A673 (cell line): ENCODE measurements at regions not wholly inside any gene's neighbourhood (a gene's known extent, or its start where the extent isn't known, plus 50 kb on each side); places are given as distances from the start of the nearest gene placed in this dataset.

ENCODE experiments used
- BruUV-seq: library from RNA; stranded (reverse); fragments of 400-500 nt; replicated peaks from 2 replicates; lab custom pipeline; 2021; lab: Mats Ljungman, UMichigan
- CTCF ChIA-PET: fragments of 300-600 bp; sonication (Branson Sonifier 250); formaldehyde crosslinking; loops from one replicate; lab custom pipeline; 2022; ENCODE audit warnings: antibody characterized with exemption; lab: Charles Lee
- POLR2A ChIA-PET: fragments of 300-600 bp; sonication (Branson Sonifier 250); formaldehyde crosslinking; loops from one replicate; lab custom pipeline; 2022; ENCODE audit warnings: antibody characterized with exemption; ENCODE audit not compliant: low non-redundant PET; lab: Charles Lee
- DNase-seq: peaks from one replicate; pipeline ENCODE4 v3.0.0-alpha.2; 2015; ENCODE audit warnings: low spot score
- H3K27ac ChIP-seq: fragments of 200-600 bp; sonication (generic); 2 replicates; pipeline ENCODE4 v1.5.1; 2016; ENCODE audit warnings: mixed run types, low read depth, mild to moderate bottlenecking, mixed read lengths, antibody characterized with exemption, low read length; ENCODE audit not compliant: poor library complexity, severe bottlenecking
- H3K27me3 ChIP-seq: fragments of 200-600 bp; sonication (generic); replicated peaks from 2 replicates; pipeline ENCODE4 v1.6.1; 2017; ENCODE audit warnings: mixed run types, low read depth, mild to moderate bottlenecking, mixed read lengths, antibody characterized with exemption, low read length; ENCODE audit not compliant: insufficient read depth, poor library complexity
- H3K36me3 ChIP-seq: fragments of 200-600 bp; sonication (generic); 2 replicates; pipeline ENCODE4 v1.6.1; 2016; ENCODE audit warnings: mixed run types, mild to moderate bottlenecking, mixed read lengths, antibody characterized with exemption, low read length; ENCODE audit not compliant: insufficient read depth, poor library complexity, severe bottlenecking
- H3K4me1 ChIP-seq: fragments of 200-600 bp; sonication (generic); 2 replicates; pipeline ENCODE4 v1.6.1; 2017; ENCODE audit warnings: mixed run types, mild to moderate bottlenecking, mixed read lengths, antibody characterized with exemption, low read length; ENCODE audit not compliant: insufficient read depth, poor library complexity, severe bottlenecking
- H3K4me3 ChIP-seq: fragments of 200-600 bp; sonication (generic); 2 replicates; pipeline ENCODE4 v1.5.1; 2016; ENCODE audit warnings: low read depth, mixed run types, mild to moderate bottlenecking, mixed read lengths, low read length; ENCODE audit not compliant: poor library complexity, severe bottlenecking
- H3K9me3 ChIP-seq: fragments of 200-600 bp; sonication (generic); 2 replicates; pipeline ENCODE4 v1.6.1; 2016; ENCODE audit warnings: mixed run types, low read depth, mild to moderate bottlenecking, mixed read lengths, antibody characterized with exemption, low read length; ENCODE audit not compliant: poor library complexity, severe bottlenecking
- EZH2 ChIP-seq: fragments of 200-600 bp; sonication (generic); IDR thresholded peaks from 2 replicates; pipeline ENCODE4 v1.6.1; 2017; ENCODE audit warnings: borderline replicate concordance, low read depth, mild to moderate bottlenecking, mixed read lengths, antibody characterized with exemption, low read length; ENCODE audit not compliant: poor library complexity, severe bottlenecking
- intact Hi-C: fragments of 100-400 bp; cut with micrococcal nuclease; formaldehyde crosslinking; loops from one replicate; pipeline ENCODE4 v1.10.0; 2022; ENCODE audit not compliant: unreplicated experiment
- TF ChIP-seq, protein P1 (sequence below): fragments of 300-800, 200-600 bp; sonication (generic); conservative IDR thresholded peaks from 2 replicates; pipeline ENCODE4 v1.5.1; 2017; ENCODE audit warnings: low read depth, mild to moderate bottlenecking, antibody characterized with exemption, low read length, moderate library complexity, mixed read lengths

DNA sequence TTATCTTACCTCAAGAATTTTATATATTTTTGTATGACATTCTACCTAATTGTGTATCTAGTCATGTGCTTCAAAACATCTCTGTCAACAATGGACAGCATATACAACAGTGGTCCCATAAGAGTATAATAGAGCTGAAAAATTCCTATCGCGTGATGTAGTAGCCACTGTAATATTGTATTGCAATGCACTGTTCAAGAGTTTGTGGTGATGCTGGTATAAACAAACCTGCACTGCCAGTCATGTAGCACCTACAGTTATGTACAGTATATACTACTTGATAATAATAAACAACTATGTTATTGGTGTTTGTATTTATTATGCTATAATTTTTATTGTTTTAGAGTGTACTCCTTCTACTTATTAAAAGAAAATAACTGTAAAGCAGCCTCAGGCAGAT lies 672.7 kb downstream of the CD109 start:
- Histone ChIP-seq H3K36me3 (no peaks in the 10 kb centered on the region), H3K27ac (no peak overlapping the region), H3K4me1 (no peaks in the 10 kb centered on the region), H3K27me3 (no peaks in the 10 kb centered on the region), H3K4me3 (no peak overlapping the region), H3K9me3 (no peaks in the 10 kb centered on the region)
- POLR2A ChIA-PET = no interaction called here
- no peak for TF ChIP-seq EZH2
- TF ChIP-seq, protein P1, sequence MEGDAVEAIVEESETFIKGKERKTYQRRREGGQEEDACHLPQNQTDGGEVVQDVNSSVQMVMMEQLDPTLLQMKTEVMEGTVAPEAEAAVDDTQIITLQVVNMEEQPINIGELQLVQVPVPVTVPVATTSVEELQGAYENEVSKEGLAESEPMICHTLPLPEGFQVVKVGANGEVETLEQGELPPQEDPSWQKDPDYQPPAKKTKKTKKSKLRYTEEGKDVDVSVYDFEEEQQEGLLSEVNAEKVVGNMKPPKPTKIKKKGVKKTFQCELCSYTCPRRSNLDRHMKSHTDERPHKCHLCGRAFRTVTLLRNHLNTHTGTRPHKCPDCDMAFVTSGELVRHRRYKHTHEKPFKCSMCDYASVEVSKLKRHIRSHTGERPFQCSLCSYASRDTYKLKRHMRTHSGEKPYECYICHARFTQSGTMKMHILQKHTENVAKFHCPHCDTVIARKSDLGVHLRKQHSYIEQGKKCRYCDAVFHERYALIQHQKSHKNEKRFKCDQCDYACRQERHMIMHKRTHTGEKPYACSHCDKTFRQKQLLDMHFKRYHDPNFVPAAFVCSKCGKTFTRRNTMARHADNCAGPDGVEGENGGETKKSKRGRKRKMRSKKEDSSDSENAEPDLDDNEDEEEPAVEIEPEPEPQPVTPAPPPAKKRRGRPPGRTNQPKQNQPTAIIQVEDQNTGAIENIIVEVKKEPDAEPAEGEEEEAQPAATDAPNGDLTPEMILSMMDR = no peak
- intact Hi-C loops = no loop called here
- CTCF ChIA-PET = no interaction called here
- no peak for DNase-seq
- BruUV-seq = no TSS peak

DNA sequence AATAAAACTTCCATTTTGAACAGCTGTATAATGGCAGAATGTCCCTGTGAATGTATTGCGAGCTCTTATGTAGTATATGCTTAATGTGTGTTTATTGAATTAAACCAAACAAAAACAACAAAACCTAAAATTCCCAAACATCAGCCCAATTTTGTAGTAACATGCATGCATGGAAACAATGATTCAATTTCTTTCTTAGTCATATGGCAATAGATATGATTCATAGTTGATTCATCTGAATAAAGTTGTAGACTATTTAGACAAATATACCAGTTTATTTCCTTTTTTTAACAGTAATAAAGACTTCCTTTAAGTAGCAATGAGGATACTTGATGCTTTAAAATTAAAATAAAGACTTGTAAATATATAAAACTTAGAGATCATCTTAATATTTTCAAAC lies 670.6 kb downstream of the CD109 start:
- TF ChIP-seq, protein P1 = no peak
- TF ChIP-seq EZH2 = no peak
- H3K27ac ChIP-seq = no peak overlapping the region
- intact Hi-C loops = no loop called here
- H3K4me3 ChIP-seq = no peak overlapping the region
- no peaks in the 10 kb centered on the region for H3K4me1 ChIP-seq
- CTCF ChIA-PET = no interaction called here
- POLR2A ChIA-PET = no interaction called here
- no peaks in the 10 kb centered on the region for H3K36me3 ChIP-seq
- DNase-seq = no peak
- BruUV-seq = no TSS peak
- H3K9me3 ChIP-seq = no peaks in the 10 kb centered on the region
- no peaks in the 10 kb centered on the region for H3K27me3 ChIP-seq

DNA sequence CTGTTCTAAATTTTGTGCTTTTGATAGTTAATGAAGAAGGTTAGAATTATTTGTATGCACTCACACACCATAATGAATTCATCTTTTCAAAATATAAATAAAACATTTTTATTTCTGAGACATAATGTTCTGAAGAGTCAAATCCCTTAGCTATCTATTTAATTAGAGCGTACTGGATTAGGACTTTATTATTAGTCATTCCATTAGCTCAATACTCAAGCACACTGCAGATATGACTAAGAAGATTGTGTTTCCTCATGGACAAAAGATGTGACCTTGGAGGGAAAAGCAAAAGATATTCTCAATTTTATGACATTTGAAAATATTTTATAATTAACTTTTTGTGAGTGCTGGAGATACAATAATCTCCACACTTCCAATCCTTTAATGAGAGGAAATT lies 666.4 kb downstream of the CD109 start:
- no peaks in the 10 kb centered on the region for H3K4me1 ChIP-seq
- H3K27me3 ChIP-seq = no peaks in the 10 kb centered on the region
- no peaks in the 10 kb centered on the region for H3K9me3 ChIP-seq
- H3K36me3 ChIP-seq = no peaks in the 10 kb centered on the region
- no TSS peak for BruUV-seq
- intact Hi-C loops = no loop called here
- ChIA-PET CTCF (no interaction called here), POLR2A (no interaction called here)
- H3K4me3 ChIP-seq = no peak overlapping the region
- H3K27ac ChIP-seq = no peak overlapping the region
- TF ChIP-seq EZH2 = no peak
- TF ChIP-seq, protein P1 = no peak
- DNase-seq = no peak

DNA sequence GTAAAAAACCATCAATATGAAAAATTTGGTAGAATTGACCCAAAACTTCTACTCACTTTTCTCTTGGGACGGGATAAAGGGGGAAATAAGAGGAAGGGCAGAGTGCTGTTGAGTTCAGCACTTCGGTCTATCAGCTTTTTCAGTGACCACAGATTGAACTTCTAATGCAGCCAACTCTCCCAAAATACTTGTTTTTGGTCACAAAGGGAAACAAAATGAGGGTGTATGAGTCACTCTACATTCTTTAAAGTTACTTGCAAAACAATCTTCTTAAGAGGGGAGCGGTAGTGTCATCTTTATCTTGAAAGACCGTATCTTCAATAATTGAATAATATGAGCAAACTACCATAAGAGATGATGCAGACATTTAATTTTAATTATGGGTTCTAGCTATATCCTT lies 661.3 kb downstream of the CD109 start:
- CTCF ChIA-PET = no interaction called here
- Histone ChIP-seq H3K27ac (no peak overlapping the region), H3K4me1 (no peaks in the 10 kb centered on the region), H3K4me3 (no peak overlapping the region), H3K36me3 (no peaks in the 10 kb centered on the region), H3K9me3 (no peaks in the 10 kb centered on the region), H3K27me3 (no peaks in the 10 kb centered on the region)
- TF ChIP-seq, protein P1 = no peak
- no peak for TF ChIP-seq EZH2
- no peak for DNase-seq
- no TSS peak for BruUV-seq
- intact Hi-C loops = no loop called here
- POLR2A ChIA-PET = no interaction called here
